ENCODE measurements at regions not wholly inside any gene's neighbourhood (a gene's known extent, or its start where the extent isn't known, plus 50 kb on each side); places are given as distances from the start of the nearest gene placed in this dataset.

DNA sequence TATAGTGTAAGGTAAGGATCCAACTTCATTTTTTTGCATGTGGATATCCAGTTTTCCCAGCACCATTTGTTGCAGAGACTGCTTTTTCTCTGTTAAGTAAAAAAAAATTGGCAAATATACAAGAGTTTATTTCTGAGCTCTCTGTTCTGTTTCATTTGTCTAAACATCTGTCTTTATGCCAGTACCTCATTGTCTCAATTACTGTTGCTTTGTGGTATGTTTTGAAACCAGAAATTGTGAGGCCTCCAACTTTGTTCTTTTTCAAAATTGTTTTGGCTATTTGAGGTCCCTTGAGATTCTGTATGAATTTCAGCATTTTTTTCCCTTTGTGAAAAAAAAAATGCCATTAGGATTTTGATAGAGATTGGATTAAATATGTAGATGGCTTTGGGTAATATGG is 150.5 kb downstream of the MINAR1 start:
- in situ Hi-C loops (cut with MboI; ENCODE audit: low sequenced_read_pairs in 4 of 4): no loop called here
- Histone ChIP-seq H3K9me3 (no peaks in the 10 kb centered on the region), H3K36me3 (no peaks in the 10 kb centered on the region), H3K27ac (no peak overlapping the region), H3K4me3 (no peak overlapping the region), H3K27me3 (no peaks in the 10 kb centered on the region), H3K4me1 (no peaks in the 10 kb centered on the region)
- ATAC-seq (no peak), DNase-seq (no peak)
- intact Hi-C loops (cut with DNase I; ENCODE audit: low total_unique reads): no loop called here
- TF ChIP-seq, protein P1, sequence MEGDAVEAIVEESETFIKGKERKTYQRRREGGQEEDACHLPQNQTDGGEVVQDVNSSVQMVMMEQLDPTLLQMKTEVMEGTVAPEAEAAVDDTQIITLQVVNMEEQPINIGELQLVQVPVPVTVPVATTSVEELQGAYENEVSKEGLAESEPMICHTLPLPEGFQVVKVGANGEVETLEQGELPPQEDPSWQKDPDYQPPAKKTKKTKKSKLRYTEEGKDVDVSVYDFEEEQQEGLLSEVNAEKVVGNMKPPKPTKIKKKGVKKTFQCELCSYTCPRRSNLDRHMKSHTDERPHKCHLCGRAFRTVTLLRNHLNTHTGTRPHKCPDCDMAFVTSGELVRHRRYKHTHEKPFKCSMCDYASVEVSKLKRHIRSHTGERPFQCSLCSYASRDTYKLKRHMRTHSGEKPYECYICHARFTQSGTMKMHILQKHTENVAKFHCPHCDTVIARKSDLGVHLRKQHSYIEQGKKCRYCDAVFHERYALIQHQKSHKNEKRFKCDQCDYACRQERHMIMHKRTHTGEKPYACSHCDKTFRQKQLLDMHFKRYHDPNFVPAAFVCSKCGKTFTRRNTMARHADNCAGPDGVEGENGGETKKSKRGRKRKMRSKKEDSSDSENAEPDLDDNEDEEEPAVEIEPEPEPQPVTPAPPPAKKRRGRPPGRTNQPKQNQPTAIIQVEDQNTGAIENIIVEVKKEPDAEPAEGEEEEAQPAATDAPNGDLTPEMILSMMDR (IDR thresholded peaks at IDR 0.05 in 4 of 5, conservative IDR thresholded peaks at IDR 0.05 in 1 of 5): no peak

DNA sequence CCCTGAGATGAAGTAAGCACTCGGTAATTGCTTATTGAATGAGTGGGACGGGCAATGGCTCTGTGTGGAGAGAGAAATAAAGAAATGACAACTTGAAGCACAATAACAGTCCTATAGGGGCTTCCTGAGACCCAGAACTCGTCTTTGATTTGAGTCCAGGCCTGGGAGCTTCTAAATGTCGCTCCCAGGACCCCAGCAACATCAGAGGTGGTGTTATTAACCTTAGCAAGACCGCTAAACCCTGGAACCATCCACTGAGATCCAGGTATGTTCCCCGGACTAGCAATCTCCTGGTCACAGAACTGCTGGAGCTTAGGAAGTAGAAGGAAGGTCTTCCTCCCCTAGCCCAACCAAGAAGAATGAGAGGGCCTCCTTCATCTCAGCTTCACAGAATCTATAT is 160.0 kb downstream of the MINAR1 start:
- TF ChIP-seq, protein P1 (IDR thresholded peaks at IDR 0.05 in 4 of 5, conservative IDR thresholded peaks at IDR 0.05 in 1 of 5): no peak
- no peak for TF ChIP-seq POLR2A (IDR thresholded peaks at IDR 0.05)
- intact Hi-C loops (cut with DNase I; ENCODE audit: low total_unique reads) (no loop called here), in situ Hi-C loops (cut with MboI; ENCODE audit: low sequenced_read_pairs in 4 of 4) (loop anchor here in 2 of 4 donors (5.0 to 10.0 kb wide), 2 partner anchors 207 to 210 kb away; no protein-coding TSS in a partner anchor)
- Histone ChIP-seq H3K36me3 (no peaks in the 10 kb centered on the region), H3K4me1 (no peaks in the 10 kb centered on the region), H3K27me3 (no peaks in the 10 kb centered on the region), H3K9me3 (no peaks in the 10 kb centered on the region), H3K27ac (no peak overlapping the region), H3K4me3 (no peak overlapping the region)
- DNase-seq: no peak
- no peak for ATAC-seq

DNA sequence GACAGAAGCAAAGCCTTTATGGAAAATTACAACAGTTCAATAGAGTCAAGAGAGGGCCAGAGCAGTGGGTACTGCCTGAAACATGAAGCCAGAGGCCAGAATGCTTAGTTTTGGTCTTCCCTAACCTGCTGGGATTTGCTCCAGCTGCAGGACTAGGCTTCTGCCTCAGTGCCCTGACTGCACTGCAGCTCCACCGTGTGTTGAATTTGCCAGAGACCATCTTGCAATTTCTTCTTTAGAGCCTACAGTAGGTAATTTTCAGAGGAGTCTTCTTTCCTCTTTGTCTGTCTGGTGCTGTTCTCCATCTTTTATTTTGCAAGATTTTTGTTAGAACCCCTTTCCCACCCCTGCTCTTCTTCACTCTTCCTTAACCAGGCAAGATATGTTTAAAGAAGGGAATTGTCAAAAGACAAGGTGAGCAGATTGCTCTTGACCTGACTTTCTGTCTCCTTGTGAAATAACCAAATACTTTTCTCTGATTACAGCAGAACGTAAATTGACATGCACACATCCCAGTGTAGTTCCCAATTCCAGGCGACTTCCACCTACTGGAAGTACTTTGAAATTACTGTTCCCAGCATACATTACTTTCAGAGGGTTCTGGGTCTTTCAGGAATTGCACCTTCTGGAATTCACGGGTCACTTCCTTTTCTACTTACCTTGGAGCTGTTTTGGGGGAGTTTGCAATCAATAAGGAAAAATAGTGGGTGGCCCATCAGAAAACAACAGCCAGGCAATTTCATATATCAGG is 161.2 kb downstream of the MINAR1 start:
- Histone ChIP-seq H3K4me1 (no peaks in the 10 kb centered on the region), H3K27me3 (no peaks in the 10 kb centered on the region), H3K27ac (no peak overlapping the region), H3K36me3 (no peaks in the 10 kb centered on the region), H3K9me3 (no peaks in the 10 kb centered on the region), H3K4me3 (no peak overlapping the region)
- intact Hi-C loops (cut with DNase I; ENCODE audit: low total_unique reads): no loop called here
- in situ Hi-C loops (cut with MboI; ENCODE audit: low sequenced_read_pairs in 4 of 4): loop anchor here in 2 of 4 donors (5.0 to 10.0 kb wide), 2 partner anchors 208 to 211 kb away; no protein-coding TSS in a partner anchor
- no peak for DNase-seq
- TF ChIP-seq, protein P1 (IDR thresholded peaks at IDR 0.05 in 4 of 5, conservative IDR thresholded peaks at IDR 0.05 in 1 of 5): no peak
- no peak for TF ChIP-seq POLR2A (IDR thresholded peaks at IDR 0.05)
- ATAC-seq: no peak

DNA sequence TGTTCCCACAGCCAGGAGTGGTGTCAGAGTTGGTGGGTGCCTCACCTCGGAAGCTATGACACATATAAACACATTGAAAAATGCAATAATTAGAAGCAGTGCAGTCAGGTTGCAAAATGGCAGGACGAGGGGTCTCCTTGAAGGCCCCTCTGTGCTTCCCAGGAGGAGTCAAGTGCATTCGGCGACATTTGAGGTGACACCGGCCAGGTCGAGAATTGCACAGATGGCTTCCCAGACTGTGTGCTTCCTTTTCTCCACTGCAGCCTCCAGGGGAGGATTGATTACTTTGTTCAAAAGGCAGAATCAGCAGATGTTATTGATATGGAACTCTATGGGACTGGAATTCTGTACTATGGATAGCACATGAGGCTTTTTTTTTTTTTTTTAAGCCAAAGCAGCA is 163.2 kb downstream of the MINAR1 start:
- H3K27me3 ChIP-seq: no peaks in the 10 kb centered on the region

More for the DNA sequence above, 163.2 kb downstream of the MINAR1 start:
- ATAC-seq (no peak), DNase-seq (no peak)
- Histone ChIP-seq H3K27ac (no peak overlapping the region), H3K36me3 (no peaks in the 10 kb centered on the region), H3K4me1 (no peaks in the 10 kb centered on the region), H3K4me3 (no peak overlapping the region), H3K9me3 (no peaks in the 10 kb centered on the region)
- intact Hi-C loops (cut with DNase I; ENCODE audit: low total_unique reads): no loop called here
- in situ Hi-C loops (cut with MboI; ENCODE audit: low sequenced_read_pairs in 4 of 4): loop anchor here in 1 of 4 donors (10.0 kb wide), 1 partner anchor 211 kb away; no protein-coding TSS in a partner anchor
- TF ChIP-seq POLR2A (IDR thresholded peaks at IDR 0.05): no peak
- TF ChIP-seq, protein P1 (IDR thresholded peaks at IDR 0.05 in 4 of 5, conservative IDR thresholded peaks at IDR 0.05 in 1 of 5): no peak
